ENCODE measurements at regions not wholly inside any gene's neighbourhood (a gene's known extent, or its start where the extent isn't known, plus 50 kb on each side); places are given as distances from the start of the nearest gene placed in this dataset.
A peak's percentile ranks its signal among the peaks of the same experiment; 100 is the strongest.
"Not testable (repeated sequence)": the region's sequence is repeated elsewhere in the genome, so short reads cannot be mapped to it uniquely, and the experiment has no call there.

DNA sequence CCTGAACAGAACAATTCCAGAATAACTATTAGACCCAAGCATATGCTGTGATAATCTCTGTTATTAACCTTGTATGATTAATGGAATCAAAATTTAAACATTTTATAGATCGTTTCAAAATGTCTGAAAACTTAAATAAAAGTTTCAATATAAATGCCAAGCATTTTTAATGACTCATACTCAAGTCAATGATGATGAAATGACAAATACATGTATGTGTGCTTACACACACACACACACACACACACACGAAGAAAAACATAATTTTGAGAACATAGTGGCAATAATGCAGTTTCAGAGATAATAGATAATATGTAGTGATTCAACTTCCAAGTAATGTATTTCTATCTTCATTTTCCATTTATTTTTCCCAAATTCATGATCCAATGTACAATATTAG lies 384.9 kb upstream of the FOXG1 start:
- no peak overlapping the region for H3K27ac ChIP-seq (ENCODE audit: low read depth in 1 of 2, low read length in 1 of 2)
- H3K4me3 ChIP-seq: no peak overlapping the region
- TF ChIP-seq CTCF (IDR thresholded peaks at IDR 0.05; ENCODE audit: control extremely low read depth, extremely low read depth): no peak
- no peaks in the 10 kb centered on the region for H3K36me3 ChIP-seq (ENCODE audit: control insufficient read depth in 4 of 4, insufficient read depth in 4 of 4, low read length in 4 of 4)
- H3K27me3 ChIP-seq (ENCODE audit: control insufficient read depth in 3 of 3, insufficient read depth in 3 of 3, low read length in 2 of 3): no peaks in the 10 kb centered on the region
- H3K9me3 ChIP-seq (ENCODE audit: control insufficient read depth in 4 of 4, insufficient read depth in 3 of 4, low read length in 3 of 4): no peaks in the 10 kb centered on the region
- WGBS, 2 donors: 29 to 60% methylated on average over 2 of the region's 2 CpGs
- no peak for ATAC-seq (ENCODE audit: insufficient read depth, low FRiP score)
- no peak for DNase-seq
- no peaks in the 10 kb centered on the region for H3K4me1 ChIP-seq (ENCODE audit: control insufficient read depth in 5 of 5, insufficient read depth in 5 of 5, low read length in 5 of 5)
- H3K9ac ChIP-seq (ENCODE audit: insufficient read depth in 1 of 2, low read length in 2 of 2): no peak overlapping the region

GRCh38 chr14:28382444-28383190 lies 384.0 kb upstream of the FOXG1 start:
- no peaks in the 10 kb centered on the region for H3K36me3 ChIP-seq (ENCODE audit: control insufficient read depth in 4 of 4, insufficient read depth in 4 of 4, low read length in 4 of 4)
- no peak overlapping the region for H3K4me3 ChIP-seq
- ATAC-seq (ENCODE audit: insufficient read depth, low FRiP score) (peak; percentile 89), DNase-seq (peak in 1 of 3 donors; percentile 0)
- no peak overlapping the region for H3K27ac ChIP-seq (ENCODE audit: low read depth in 1 of 2, low read length in 1 of 2)
- H3K9ac ChIP-seq (ENCODE audit: insufficient read depth in 1 of 2, low read length in 2 of 2): no peak overlapping the region
- H3K9me3 ChIP-seq (ENCODE audit: control insufficient read depth in 4 of 4, insufficient read depth in 3 of 4, low read length in 3 of 4): no peaks in the 10 kb centered on the region
- 59 to 69% methylated on average over 7 of the region's 7 CpGs for WGBS, 2 donors
- no peaks in the 10 kb centered on the region for H3K27me3 ChIP-seq (ENCODE audit: control insufficient read depth in 3 of 3, insufficient read depth in 3 of 3, low read length in 2 of 3)
- no peaks in the 10 kb centered on the region for H3K4me1 ChIP-seq (ENCODE audit: control insufficient read depth in 5 of 5, insufficient read depth in 5 of 5, low read length in 5 of 5)
- no peak for TF ChIP-seq CTCF (IDR thresholded peaks at IDR 0.05; ENCODE audit: control extremely low read depth, extremely low read depth)

DNA sequence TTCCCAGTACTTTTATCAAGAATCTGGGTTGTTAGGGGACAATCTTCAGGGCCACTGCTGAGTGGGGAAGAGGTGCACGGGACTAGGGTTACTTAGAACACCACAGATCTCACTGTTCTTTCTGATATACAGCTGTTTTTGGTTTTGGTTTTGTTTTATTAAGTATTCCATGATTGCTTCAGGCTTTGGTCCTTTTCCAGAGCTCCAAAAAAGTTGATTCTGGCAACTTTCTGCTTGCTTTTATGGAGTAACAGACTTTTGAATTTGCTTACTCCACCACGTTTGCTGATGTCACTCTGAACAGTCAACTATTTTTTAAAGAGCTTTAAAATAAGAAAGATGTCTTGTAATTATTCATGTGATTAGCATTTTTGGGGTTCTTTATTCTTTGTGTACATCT lies 368.1 kb upstream of the FOXG1 start:
- no peak for TF ChIP-seq CTCF (IDR thresholded peaks at IDR 0.05; ENCODE audit: control extremely low read depth, extremely low read depth)
- H3K36me3 ChIP-seq (ENCODE audit: control insufficient read depth in 4 of 4, insufficient read depth in 4 of 4, low read length in 4 of 4): no peaks in the 10 kb centered on the region
- H3K4me1 ChIP-seq (ENCODE audit: control insufficient read depth in 5 of 5, insufficient read depth in 5 of 5, low read length in 5 of 5): no peaks in the 10 kb centered on the region
- H3K9ac ChIP-seq (ENCODE audit: insufficient read depth in 1 of 2, low read length in 2 of 2): no peak overlapping the region
- no peak overlapping the region for H3K4me3 ChIP-seq
- no peak for DNase-seq
- ATAC-seq (ENCODE audit: insufficient read depth, low FRiP score): no peak
- H3K27ac ChIP-seq (ENCODE audit: low read depth in 1 of 2, low read length in 1 of 2): no peak overlapping the region
- 70 to 76% methylated on average over 2 of the region's 2 CpGs for WGBS, 2 donors
- H3K9me3 ChIP-seq (ENCODE audit: control insufficient read depth in 4 of 4, insufficient read depth in 3 of 4, low read length in 3 of 4): no peaks in the 10 kb centered on the region
- no peaks in the 10 kb centered on the region for H3K27me3 ChIP-seq (ENCODE audit: control insufficient read depth in 3 of 3, insufficient read depth in 3 of 3, low read length in 2 of 3)

DNA sequence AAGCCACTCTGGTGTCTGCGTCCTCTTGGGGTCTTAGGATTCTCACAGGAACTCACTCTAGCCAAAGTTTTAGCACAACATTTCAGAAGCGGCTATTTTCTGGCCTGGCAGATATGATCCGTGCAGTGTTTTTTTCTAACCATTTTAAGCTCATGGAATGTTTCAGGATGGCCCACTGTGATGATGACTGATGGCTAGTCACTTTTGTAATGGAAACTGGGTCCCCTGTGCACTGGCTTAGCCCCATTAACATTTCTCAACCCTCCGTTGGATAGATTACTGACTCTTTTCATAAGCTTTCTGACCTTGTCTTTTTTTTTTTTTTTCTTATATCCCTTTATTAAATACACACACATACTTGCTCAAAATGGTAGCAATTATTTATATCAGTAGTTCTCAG lies 364.9 kb upstream of the FOXG1 start:
- H3K9ac ChIP-seq (ENCODE audit: insufficient read depth in 1 of 2, low read length in 2 of 2); H3K9me3 ChIP-seq (ENCODE audit: control insufficient read depth in 4 of 4, insufficient read depth in 3 of 4, low read length in 3 of 4); DNase-seq; ATAC-seq (ENCODE audit: insufficient read depth, low FRiP score); H3K27ac ChIP-seq (ENCODE audit: low read depth in 1 of 2, low read length in 1 of 2); H3K4me1 ChIP-seq (ENCODE audit: control insufficient read depth in 5 of 5, insufficient read depth in 5 of 5, low read length in 5 of 5); H3K27me3 ChIP-seq (ENCODE audit: control insufficient read depth in 3 of 3, insufficient read depth in 3 of 3, low read length in 2 of 3); H3K4me3 ChIP-seq; H3K36me3 ChIP-seq (ENCODE audit: control insufficient read depth in 4 of 4, insufficient read depth in 4 of 4, low read length in 4 of 4): not testable (repeated sequence)
- 86 to 94% methylated on average over 2 of the region's 4 CpGs for WGBS, 2 donors

Measured in lung (tissue), 11 donors.